IMR-90 (cell line): ENCODE measurements at regions not wholly inside any gene's neighbourhood (a gene's known extent, or its start where the extent isn't known, plus 50 kb on each side); places are given as distances from the start of the nearest gene placed in this dataset.

Experiments used
- BHLHE40 ChIP-seq: fragments of 150-350 bp; IDR thresholded peaks from 2 replicates; pipeline ENCODE4 v1.6.1; 2016; ENCODE audit warnings: mild to moderate bottlenecking, low read depth, low read length
- CEBPB ChIP-seq: IDR thresholded peaks from 2 replicates; pipeline ENCODE4 v1.6.1; 2012; ENCODE audit warnings: low read depth, low read length, improper control_type of control experiment
- CHD1 ChIP-seq: IDR thresholded peaks from 2 replicates; pipeline ENCODE4 v1.6.1; 2012; ENCODE audit warnings: low read depth, low read length, improper control_type of control experiment
- ELK1 ChIP-seq: fragments of 150-350 bp; IDR thresholded peaks from 2 replicates; pipeline ENCODE4 v1.6.1; 2016; ENCODE audit warnings: low read depth, mild to moderate bottlenecking, low read length, moderate library complexity, borderline replicate concordance
- MXI1 ChIP-seq: IDR thresholded peaks from 2 replicates; pipeline ENCODE4 v1.6.1; 2012; ENCODE audit warnings: low read depth, mild to moderate bottlenecking, low read length, moderate library complexity, borderline replicate concordance
- NFE2L2 ChIP-seq: fragments of 150-350 bp; IDR thresholded peaks from 2 replicates; pipeline ENCODE4 v1.6.1; 2016; ENCODE audit warnings: low read depth, mild to moderate bottlenecking, low read length
- POLR2A ChIP-seq: IDR thresholded peaks from 2 replicates; pipeline ENCODE4 v1.6.1; 2012; ENCODE audit warnings: mild to moderate bottlenecking, low read depth, low read length
- RAD21 ChIP-seq: IDR thresholded peaks from 2 replicates; pipeline ENCODE4 v1.6.1; 2012; ENCODE audit warnings: low read length, improper control_type of control experiment
- RFX5 ChIP-seq: IDR thresholded peaks from 2 replicates; pipeline ENCODE4 v1.8.0; 2012; ENCODE audit warnings: low read depth, mild to moderate bottlenecking, low read length, moderate library complexity
- SMC3 ChIP-seq: fragments of 150-350 bp; IDR thresholded peaks from 2 replicates; pipeline ENCODE4 v1.6.1; 2016; ENCODE audit warnings: low read depth, mild to moderate bottlenecking, antibody characterized with exemption, low read length, moderate library complexity
- USF2 ChIP-seq: fragments of 150-350 bp; IDR thresholded peaks from 2 replicates; pipeline ENCODE4 v1.6.1; 2017; ENCODE audit warnings: mild to moderate bottlenecking, antibody characterized with exemption, low read length, low read depth
- TF ChIP-seq, protein P1 (sequence below): conservative IDR thresholded peaks from 2 replicates; pipeline ENCODE4 v1.5.1; 2012; ENCODE audit warnings: mild to moderate bottlenecking, low read depth, low read length, improper control_type of control experiment

- TF ChIP-seq POLR2A, result no peak
- TF ChIP-seq RAD21, result no peak
- TF ChIP-seq USF2, result no peak
- TF ChIP-seq, protein P1, sequence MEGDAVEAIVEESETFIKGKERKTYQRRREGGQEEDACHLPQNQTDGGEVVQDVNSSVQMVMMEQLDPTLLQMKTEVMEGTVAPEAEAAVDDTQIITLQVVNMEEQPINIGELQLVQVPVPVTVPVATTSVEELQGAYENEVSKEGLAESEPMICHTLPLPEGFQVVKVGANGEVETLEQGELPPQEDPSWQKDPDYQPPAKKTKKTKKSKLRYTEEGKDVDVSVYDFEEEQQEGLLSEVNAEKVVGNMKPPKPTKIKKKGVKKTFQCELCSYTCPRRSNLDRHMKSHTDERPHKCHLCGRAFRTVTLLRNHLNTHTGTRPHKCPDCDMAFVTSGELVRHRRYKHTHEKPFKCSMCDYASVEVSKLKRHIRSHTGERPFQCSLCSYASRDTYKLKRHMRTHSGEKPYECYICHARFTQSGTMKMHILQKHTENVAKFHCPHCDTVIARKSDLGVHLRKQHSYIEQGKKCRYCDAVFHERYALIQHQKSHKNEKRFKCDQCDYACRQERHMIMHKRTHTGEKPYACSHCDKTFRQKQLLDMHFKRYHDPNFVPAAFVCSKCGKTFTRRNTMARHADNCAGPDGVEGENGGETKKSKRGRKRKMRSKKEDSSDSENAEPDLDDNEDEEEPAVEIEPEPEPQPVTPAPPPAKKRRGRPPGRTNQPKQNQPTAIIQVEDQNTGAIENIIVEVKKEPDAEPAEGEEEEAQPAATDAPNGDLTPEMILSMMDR, result no peak
- TF ChIP-seq SMC3, result no peak
- TF ChIP-seq CHD1, result no peak
- no peak for TF ChIP-seq MXI1
- no peak for TF ChIP-seq ELK1
- TF ChIP-seq CEBPB, result no peak
- no peak for TF ChIP-seq RFX5
- no peak for TF ChIP-seq BHLHE40
- no peak for TF ChIP-seq NFE2L2
These were observed 205.8 kb upstream of the DUSP10 start for GRCh38 chr1:221947731-221948130.
